GM20000 (cell line): ENCODE measurements at regions not wholly inside any gene's neighbourhood (a gene's known extent, or its start where the extent isn't known, plus 50 kb on each side); places are given as distances from the start of the nearest gene placed in this dataset.

Source experiments
- DNase-seq: peaks from one replicate; pipeline ENCODE4 v3.0.0; 2012; ENCODE audit warnings: low spot score
- TF ChIP-seq, protein P1 (sequence below): IDR thresholded peaks from 2 replicates; pipeline ENCODE4 v1.5.1; 2012; ENCODE audit warnings: mild to moderate bottlenecking, control low read depth; ENCODE audit errors: extremely low read depth, missing control alignments

DNA sequence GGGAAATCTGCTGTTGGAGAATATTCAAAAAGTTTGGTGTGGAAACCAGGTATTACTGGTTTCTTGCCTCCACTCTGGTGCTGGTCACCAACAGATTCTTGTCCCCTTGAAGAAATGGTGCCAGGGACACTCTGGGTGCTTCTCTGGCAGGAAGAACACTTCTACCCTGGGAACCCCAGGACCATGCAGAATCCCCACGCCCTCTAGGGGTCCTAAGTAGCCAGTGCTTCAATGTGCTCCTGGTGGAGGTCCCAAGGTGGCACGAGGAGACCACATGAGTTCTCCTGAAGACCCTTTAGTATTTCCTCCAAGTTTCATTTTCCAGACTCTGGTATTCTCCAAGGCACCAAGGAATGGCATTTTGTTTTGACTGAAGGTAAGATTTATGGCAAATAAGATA, 380.6 kb downstream of the TSN start:
- peak; percentile 31 for DNase-seq
- TF ChIP-seq, protein P1, sequence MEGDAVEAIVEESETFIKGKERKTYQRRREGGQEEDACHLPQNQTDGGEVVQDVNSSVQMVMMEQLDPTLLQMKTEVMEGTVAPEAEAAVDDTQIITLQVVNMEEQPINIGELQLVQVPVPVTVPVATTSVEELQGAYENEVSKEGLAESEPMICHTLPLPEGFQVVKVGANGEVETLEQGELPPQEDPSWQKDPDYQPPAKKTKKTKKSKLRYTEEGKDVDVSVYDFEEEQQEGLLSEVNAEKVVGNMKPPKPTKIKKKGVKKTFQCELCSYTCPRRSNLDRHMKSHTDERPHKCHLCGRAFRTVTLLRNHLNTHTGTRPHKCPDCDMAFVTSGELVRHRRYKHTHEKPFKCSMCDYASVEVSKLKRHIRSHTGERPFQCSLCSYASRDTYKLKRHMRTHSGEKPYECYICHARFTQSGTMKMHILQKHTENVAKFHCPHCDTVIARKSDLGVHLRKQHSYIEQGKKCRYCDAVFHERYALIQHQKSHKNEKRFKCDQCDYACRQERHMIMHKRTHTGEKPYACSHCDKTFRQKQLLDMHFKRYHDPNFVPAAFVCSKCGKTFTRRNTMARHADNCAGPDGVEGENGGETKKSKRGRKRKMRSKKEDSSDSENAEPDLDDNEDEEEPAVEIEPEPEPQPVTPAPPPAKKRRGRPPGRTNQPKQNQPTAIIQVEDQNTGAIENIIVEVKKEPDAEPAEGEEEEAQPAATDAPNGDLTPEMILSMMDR: peak; percentile 11

DNA sequence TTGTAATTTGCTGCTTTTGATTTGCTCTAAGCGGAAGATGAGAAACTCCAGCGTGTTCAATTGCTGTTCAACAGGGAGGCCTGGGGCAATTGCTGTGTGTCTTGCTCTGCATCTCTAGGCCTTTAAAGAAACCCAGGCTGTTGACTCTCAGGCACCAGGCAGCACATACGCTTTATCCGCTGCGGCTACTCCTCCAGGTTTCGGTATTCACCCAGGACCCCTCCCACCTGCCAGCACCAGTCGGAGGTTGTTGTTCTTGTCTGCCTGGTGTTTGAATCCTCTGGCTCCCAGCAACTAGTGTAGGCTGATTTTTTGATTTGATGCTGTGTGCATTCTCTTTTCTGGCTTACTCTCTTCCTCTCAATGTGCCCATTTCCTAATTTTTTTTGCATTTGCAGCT, 383.1 kb downstream of the TSN start:
- TF ChIP-seq, protein P1: no peak
- DNase-seq: no peak

DNA sequence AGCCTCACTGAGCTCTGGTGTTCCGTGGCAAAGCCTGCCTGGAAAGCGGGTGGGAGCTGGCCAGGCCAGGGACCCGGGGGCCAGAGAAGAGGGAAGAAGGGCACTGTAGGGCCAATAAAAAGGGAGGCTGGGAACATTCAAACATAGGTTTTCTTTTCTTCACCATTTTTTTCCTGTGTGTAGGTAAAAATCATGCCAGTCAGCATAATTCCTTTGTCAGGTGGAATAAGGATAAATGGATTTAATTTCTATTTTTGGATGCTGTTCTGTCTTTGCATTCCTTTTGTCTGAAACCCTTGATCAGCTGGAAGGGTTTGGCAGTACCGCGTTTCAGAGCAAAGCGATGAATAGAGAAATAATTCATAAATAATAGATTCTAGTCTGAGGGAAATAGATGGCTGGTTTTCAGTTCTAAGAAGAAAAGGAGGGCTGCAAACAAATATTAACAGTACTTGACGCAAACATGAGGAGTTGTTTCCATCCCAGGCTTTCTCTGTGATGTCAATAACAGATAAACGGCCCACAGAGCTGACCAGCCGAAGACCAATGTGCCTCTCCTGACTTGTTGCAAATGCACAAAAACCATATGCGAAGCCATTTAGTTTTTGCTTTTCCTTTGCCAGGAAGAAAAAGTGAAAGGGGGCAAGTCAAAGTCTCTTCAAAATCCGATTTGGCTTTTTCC, 384.4 kb downstream of the TSN start:
- DNase-seq: no peak
- TF ChIP-seq, protein P1: no peak

DNA sequence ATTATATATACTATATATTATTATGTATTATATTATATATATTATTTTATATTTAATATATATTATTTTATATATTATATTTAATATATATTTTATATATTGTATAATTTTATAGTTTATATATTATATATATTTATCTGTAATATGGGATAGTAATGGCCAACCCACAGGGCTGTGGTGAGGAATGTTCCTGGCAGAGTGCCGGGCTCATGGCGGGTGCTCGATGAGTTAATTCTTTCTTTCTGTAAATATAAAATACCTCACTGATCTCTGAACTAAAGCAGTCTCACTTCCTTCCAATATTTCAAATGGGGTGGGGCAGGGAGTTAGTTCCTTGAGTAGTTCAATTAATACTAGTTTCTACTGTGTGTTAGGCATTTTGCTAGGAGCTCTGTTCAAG, 389.4 kb downstream of the TSN start:
- TF ChIP-seq, protein P1: no peak
- DNase-seq: no peak

DNA sequence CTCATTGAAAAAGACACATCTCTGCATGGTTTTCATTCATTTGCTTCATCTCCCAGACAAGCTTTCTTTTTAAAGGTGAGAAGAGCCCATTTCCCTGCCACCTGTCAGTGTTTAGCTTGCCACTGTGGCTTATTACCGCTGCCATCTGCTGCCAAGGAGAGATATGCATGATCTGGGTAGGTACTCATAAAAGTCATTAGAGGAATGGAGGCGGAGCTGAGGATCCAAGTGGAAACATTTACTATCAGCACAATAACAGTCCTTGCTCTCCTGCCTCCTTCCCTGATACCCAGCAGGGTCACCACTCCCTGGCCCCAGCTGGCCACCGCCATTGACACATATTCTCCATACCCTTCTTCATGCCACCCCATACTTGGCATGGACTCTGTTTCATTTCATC, 390.4 kb downstream of the TSN start:
- TF ChIP-seq, protein P1: no peak
- no peak for DNase-seq

DNA sequence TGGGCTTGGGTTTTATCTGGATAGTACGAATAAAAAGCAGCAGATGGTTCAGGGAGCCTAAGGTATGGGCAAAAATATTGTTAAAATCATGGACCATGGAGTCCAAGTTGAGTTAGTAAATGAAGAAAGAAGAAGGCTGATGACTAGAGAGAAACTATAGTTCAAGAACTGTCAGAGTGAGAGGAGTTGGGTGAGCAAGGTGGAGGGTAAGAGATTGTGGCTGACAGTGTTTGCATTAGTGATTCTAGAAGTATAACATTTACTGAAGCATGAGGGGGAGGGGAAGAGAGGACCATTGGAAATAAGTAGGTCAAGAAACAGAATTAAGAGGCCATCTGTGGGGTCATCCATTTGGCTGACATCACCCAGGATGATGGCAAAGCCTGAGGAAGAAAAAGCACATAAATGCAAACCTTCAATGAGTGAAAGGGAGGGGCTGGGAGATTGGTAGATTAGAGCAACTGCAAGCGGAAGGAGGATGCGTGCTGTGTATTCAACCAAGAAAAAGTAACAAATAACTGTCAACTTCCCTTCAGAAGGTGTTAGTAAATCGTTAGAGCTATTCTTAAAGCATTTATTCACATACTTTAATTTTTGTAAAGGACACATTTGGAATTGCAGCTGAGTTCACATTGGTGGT, 392.8 kb downstream of the TSN start:
- TF ChIP-seq, protein P1: no peak
- DNase-seq: no peak

DNA sequence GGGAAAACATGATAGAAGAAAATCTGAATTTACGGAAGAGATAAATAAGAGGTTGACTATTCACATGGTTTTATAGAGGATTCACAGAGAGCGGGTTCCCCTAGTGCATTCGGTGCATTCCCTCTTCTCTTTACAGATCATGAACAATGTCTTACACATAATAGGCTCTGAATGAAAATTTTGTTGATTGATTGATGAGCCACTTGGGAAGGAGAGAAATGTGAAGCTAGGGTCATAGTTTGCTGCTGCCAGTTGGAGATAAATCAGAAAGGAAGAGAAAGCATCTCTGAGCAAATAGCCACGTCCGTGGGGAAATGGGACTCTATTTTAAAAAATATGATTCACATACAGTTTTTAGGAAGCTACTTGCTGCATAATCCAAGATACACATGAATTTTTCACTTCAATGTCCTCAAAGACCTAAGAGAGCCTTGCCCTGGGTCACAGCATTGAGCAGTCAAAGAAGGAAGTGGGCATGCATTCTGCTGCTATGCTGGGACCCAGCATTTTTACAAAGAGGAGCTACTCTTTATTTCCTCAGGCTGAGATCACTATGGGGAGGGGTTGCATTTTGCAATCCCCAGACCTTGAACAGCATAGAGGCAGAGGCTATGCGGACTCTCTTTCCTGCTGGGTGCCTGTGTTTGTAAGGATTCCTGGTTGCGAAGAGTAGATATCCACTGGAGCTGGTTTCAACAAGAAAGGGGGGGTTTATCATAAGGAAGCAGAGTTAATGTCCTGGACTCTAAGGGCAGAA, 395.3 kb downstream of the TSN start:
- TF ChIP-seq, protein P1: no peak
- no peak for DNase-seq
